Tibial artery (tissue), 4 donors: ENCODE measurements at regions not wholly inside any gene's neighbourhood (a gene's known extent, or its start where the extent isn't known, plus 50 kb on each side); places are given as distances from the start of the nearest gene placed in this dataset.
"Not testable (repeated sequence)": the region's sequence is repeated elsewhere in the genome, so short reads cannot be mapped to it uniquely, and the experiment has no call there.

Experiments
- DNase-seq, 2 donors: peaks; one replicate each; pipeline ENCODE4 v3.0.0-alpha.2; 2019
- H3K27ac ChIP-seq, 2 donors: fragments of 200-600 bp; sonication (generic) in 1 of 2; 1 replicate in 1 of 2; 2 replicates in 1 of 2; pipeline ENCODE4 v1.5.1; 2018 to 2019; ENCODE audit warnings: mild to moderate bottlenecking in 1 of 2
- H3K27me3 ChIP-seq, 2 donors: fragments of 200-600 bp; sonication (generic) in 1 of 2; one replicate each; pipeline versions ENCODE4 v1.5.1 to v1.6.0; 2016 to 2019
- H3K36me3 ChIP-seq, 3 donors: fragments of 200-600 bp; sonication (generic) in 2 of 3; one replicate each; pipeline ENCODE4 v1.5.1; 2016 to 2019; ENCODE audit warnings: mild to moderate bottlenecking in 2 of 3
- H3K4me1 ChIP-seq, 4 donors: fragments of 200-600 bp; sonication (generic) in 2 of 4; 1 replicate in 3 of 4; 2 replicates in 1 of 4; pipeline ENCODE4 v1.5.1; 2016 to 2019
- H3K4me3 ChIP-seq, 2 donors: fragments of 200-600 bp; sonication (generic) in 1 of 2; 1 replicate in 1 of 2; 2 replicates in 1 of 2; pipeline ENCODE4 v1.5.1; 2018 to 2019; ENCODE audit warnings: mild to moderate bottlenecking in 2 of 2
- H3K9me3 ChIP-seq, 3 donors: fragments of 200-600 bp; sonication (generic) in 1 of 3; one replicate each; pipeline ENCODE4 v1.5.1; 2016 to 2019
- intact Hi-C: fragments of 100-400 bp; cut with DNase I; formaldehyde crosslinking; loops from one replicate; pipeline ENCODE4 v1.15.0; 2023; ENCODE audit warnings: low total_unique reads
- TF ChIP-seq, protein P1 (sequence below), 2 experiments: fragments of 200-600 bp in 1 of 2; fragments of 450-650 bp in 1 of 2; IDR thresholded peaks; one replicate each; pipeline ENCODE4 v1.5.1; 2017 to 2019; ENCODE audit warnings: antibody characterized with exemption in 2 of 2, mild to moderate bottlenecking in 1 of 2, moderate library complexity in 1 of 2

DNA sequence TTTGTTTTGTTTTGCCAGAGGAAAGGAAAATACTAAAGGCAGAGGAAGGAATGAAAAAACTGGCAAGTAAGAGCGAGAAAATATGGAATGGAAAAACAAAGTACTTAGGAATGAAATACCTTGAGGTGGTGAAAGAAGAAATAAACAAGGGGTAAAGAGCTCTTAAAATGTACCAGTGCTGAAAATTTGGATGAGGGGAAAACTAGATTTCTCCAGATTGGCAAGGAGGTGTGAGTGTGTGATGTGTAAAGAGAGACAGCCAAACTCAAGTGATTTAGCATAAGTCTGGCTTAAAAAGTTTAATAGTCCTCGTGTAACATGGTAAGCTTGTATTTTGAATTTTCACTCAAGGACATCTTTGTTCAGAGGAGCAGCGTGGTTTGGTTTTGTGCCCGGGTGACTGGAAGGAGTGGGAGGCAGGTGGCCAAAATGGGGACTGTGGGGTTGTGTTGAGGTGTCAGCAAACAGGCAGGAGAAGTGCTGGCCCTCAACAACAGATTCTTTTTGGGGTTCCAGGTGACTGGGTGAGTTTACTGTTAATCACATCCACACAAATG, 102.7 kb downstream of the DACT1 start:
- TF ChIP-seq, protein P1, sequence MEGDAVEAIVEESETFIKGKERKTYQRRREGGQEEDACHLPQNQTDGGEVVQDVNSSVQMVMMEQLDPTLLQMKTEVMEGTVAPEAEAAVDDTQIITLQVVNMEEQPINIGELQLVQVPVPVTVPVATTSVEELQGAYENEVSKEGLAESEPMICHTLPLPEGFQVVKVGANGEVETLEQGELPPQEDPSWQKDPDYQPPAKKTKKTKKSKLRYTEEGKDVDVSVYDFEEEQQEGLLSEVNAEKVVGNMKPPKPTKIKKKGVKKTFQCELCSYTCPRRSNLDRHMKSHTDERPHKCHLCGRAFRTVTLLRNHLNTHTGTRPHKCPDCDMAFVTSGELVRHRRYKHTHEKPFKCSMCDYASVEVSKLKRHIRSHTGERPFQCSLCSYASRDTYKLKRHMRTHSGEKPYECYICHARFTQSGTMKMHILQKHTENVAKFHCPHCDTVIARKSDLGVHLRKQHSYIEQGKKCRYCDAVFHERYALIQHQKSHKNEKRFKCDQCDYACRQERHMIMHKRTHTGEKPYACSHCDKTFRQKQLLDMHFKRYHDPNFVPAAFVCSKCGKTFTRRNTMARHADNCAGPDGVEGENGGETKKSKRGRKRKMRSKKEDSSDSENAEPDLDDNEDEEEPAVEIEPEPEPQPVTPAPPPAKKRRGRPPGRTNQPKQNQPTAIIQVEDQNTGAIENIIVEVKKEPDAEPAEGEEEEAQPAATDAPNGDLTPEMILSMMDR (IDR thresholded peaks at IDR 0.05), result no peak
- no peaks in the 10 kb centered on the region for H3K27me3 ChIP-seq
- peaks cover 0 to 29% (median 12%) of the 10 kb centered on the region in 4 donors for H3K4me1 ChIP-seq
- H3K36me3 ChIP-seq, result no peaks in the 10 kb centered on the region
- H3K27ac ChIP-seq, result peak overlapping the region; percentile 25 to 43
- intact Hi-C loops, result no loop called here
- no peak for DNase-seq
- no peak overlapping the region for H3K4me3 ChIP-seq
- no peaks in the 10 kb centered on the region for H3K9me3 ChIP-seq

DNA sequence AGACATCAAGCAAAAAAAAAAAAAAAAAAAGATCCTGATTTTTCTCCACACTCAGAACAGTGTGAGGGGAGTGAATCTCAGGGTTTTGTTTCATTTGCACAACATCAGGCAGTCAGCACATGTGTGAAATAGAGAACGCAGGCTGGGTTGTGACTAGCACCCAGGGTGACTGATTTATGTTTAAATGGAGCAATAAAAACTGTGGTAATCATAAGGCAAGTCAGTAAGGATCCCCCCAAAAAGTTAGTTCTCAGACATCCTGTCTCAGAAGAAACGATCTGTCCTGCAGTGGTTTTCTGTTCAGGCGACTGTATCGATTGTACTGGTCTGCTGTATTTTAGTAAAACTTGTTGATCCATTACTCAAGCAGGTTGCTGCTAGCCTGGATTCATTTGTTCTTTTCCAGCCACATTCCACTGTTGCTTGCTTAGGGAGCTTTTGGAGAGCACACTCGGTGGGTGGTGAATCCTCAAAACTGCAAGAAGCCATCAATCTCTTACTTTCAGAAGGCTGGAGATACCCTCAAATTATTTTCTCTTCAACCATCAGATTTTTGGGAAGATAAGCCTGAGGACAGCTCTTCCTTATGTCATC, 107.1 kb downstream of the DACT1 start:
- DNase-seq, result no peak
- H3K9me3 ChIP-seq, result no peaks in the 10 kb centered on the region
- H3K36me3 ChIP-seq, result no peaks in the 10 kb centered on the region
- TF ChIP-seq, protein P1 (IDR thresholded peaks at IDR 0.05), result no peak
- H3K4me1 ChIP-seq, result peaks cover 0 to 32% (median 14%) of the 10 kb centered on the region in 4 donors
- H3K27ac ChIP-seq, result no peak overlapping the region
- no peaks in the 10 kb centered on the region for H3K27me3 ChIP-seq
- no peak overlapping the region for H3K4me3 ChIP-seq
- intact Hi-C loops, result no loop called here

DNA sequence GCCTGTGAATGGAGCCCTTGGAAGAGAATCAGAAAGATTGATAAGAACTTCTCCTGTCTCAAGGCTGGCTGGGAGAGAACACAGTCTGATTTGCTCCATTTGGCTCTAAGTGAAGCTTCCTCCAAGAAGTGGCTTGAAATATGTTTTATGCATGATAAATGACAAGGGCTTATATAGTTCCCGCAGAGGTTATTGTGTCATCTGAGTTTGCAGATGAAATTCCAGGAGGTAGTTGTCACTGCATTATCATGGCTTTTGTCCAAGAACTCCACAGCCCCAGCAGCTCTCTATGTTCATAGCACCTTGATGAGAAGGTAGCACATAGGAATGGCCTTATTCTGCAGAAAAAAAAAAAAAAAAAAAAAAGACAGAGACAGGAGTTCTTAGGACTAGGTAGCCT, 108.5 kb downstream of the DACT1 start:
- Histone ChIP-seq H3K27ac (no peak overlapping the region), H3K4me1 (peaks cover 0 to 19% (median 10%) of the 10 kb centered on the region in 4 donors), H3K9me3 (no peaks in the 10 kb centered on the region), H3K36me3 (no peaks in the 10 kb centered on the region), H3K27me3 (no peaks in the 10 kb centered on the region), H3K4me3 (no peak overlapping the region)
- intact Hi-C loops, result no loop called here
- no peak for DNase-seq
- TF ChIP-seq, protein P1 (IDR thresholded peaks at IDR 0.05), result no peak

DNA sequence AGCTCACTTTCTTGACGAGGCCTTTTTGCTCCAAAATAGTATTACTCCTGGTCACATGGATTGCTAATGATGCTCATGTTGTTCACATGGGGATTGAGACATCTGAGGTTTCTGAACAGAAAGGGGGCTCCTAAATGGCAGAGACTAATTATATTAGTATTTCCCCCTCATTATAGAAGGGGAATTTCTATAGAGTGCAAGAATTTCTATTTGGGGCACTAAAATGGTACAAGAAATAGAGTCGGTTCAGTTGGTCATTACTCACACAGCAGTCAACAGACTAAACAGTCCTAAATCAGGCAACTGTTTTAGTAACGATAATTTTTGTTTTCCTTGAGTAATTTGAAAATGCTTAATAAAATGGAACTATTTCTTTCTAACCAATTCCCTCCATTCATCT, 108.9 kb downstream of the DACT1 start:
- intact Hi-C loops, result no loop called here
- H3K27ac ChIP-seq, result no peak overlapping the region
- H3K36me3 ChIP-seq, result no peaks in the 10 kb centered on the region
- TF ChIP-seq, protein P1 (IDR thresholded peaks at IDR 0.05), result no peak
- no peaks in the 10 kb centered on the region for H3K9me3 ChIP-seq
- peaks cover 0 to 20% (median 11%) of the 10 kb centered on the region in 4 donors for H3K4me1 ChIP-seq
- no peak for DNase-seq
- H3K4me3 ChIP-seq, result no peak overlapping the region
- no peaks in the 10 kb centered on the region for H3K27me3 ChIP-seq

DNA sequence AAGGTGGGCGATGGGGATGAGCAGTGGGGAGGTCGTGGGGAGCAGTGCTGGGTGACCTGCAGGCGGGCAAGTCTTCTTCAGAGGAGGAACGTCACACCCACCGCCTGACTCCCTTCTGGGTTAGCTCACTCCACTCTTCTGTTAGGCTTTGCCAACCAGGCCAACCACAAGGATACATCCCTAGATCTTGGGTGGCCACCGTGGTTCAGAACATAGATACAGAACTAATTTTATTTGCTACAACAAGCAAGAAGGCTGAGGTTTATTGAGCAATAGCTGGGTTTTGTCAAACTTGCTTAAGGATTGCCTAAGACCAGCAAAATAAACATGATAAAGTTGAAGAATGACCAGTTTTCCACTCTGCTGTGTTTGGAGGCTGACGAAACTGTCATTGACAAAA, 109.4 kb downstream of the DACT1 start:
- TF ChIP-seq, protein P1 (IDR thresholded peaks at IDR 0.05), result no peak

DNA sequence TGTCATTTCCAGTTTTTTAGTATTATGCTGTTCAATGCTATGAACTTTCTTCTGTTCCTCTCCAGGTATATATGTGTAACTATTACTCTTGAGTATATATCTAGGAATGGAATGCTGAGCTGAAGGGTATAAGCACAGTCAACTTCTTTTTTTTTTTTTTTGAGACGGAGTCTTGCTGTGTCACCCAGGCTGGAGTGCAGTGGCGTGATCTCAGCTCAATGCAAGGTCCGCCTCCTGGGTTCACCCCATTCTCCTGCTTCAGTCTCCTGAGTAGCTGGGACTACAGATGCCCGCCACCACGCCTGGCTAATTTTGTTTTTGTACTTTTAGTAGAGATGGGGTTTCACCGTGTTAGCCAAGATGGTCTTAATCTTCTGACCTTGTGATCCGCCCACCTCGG, 110.5 kb downstream of the DACT1 start:
- H3K27ac ChIP-seq, H3K4me3 ChIP-seq, H3K9me3 ChIP-seq, H3K36me3 ChIP-seq, intact Hi-C loops, DNase-seq, H3K27me3 ChIP-seq: not testable (repeated sequence)
- H3K4me1 ChIP-seq, result peaks cover 0 to 34% (median 23%) of the 10 kb centered on the region in 4 donors

More for the DNA sequence above, 109.4 kb downstream of the DACT1 start:
- no peak overlapping the region for H3K27ac ChIP-seq
- DNase-seq, result peak; percentile 81 to 83
- no peak overlapping the region for H3K4me3 ChIP-seq
- intact Hi-C loops, result no loop called here
- peaks cover 0 to 24% (median 16%) of the 10 kb centered on the region in 4 donors for H3K4me1 ChIP-seq
- H3K36me3 ChIP-seq, result no peaks in the 10 kb centered on the region
- H3K9me3 ChIP-seq, result no peaks in the 10 kb centered on the region
- H3K27me3 ChIP-seq, result no peaks in the 10 kb centered on the region
